OCI-M2 (cell line): ENCODE measurements at regions not wholly inside any gene's neighbourhood (a gene's known extent, or its start where the extent isn't known, plus 50 kb on each side); places are given as distances from the start of the nearest gene placed in this dataset.
"Not testable (repeated sequence)": the region's sequence is repeated elsewhere in the genome, so short reads cannot be mapped to it uniquely, and the experiment has no call there.

Experiments
- DNase-seq: peaks from one replicate; lab custom pipeline; 2025; ENCODE audit not compliant: unreplicated experiment; lab: John Stamatoyannopoulos, UW

DNA sequence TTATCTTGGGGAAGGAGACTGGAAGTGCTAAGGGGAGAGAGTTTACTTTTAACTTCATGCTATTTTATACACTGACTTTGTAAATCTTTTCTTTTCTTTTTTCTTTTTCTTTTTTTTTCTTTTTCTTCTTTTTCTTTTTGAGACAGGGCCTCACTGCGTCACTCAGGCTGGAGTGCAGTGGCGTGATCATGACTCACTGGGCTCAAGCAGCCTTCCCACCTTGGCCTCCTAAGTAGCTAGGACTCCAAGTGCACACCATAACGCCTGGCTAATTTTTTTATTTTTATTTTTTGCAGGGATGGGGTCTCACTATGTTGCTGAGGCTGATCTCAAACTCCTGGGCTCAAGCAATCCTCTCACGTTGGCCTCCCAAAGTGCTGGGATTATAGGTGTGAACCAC, 294.6 kb upstream of the PRICKLE1 start:
- no peak for DNase-seq

- no peak for DNase-seq
Measured at GRCh38 chr12:42873401-42873800, 283.9 kb upstream of the PRICKLE1 start.

GRCh38 chr12:42871816-42872215, 282.3 kb upstream of the PRICKLE1 start:
- no peak for DNase-seq

GRCh38 chr12:42868291-42868690, 278.7 kb upstream of the PRICKLE1 start:
- no peak for DNase-seq

- no peak for DNase-seq
Measured at GRCh38 chr12:42865282-42865681, 275.7 kb upstream of the PRICKLE1 start.

GRCh38 chr12:42862055-42862454, 272.5 kb upstream of the PRICKLE1 start:
- no peak for DNase-seq

DNA sequence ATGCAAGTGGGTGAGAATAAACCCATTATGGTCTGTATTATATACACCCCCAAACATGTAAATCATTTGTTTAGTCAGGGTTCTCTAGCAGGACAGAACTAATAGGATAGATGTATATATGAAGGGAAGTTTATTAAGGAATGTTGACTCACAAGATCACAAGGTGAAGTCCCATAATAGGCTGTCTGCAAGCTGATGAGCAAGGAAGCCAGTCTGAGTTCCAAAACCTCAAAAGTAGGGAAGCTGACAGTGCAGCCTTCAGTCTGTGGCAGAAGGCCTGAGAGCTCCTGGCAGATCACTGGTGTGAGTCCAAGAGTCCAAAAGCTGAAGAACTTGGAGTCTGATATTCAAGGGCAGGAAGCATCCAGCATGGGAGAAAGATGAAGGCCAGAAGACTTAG, 270.8 kb upstream of the PRICKLE1 start:
- DNase-seq = not testable (repeated sequence)

GRCh38 chr12:42859612-42860011, 270.1 kb upstream of the PRICKLE1 start:
- no peak for DNase-seq

DNA sequence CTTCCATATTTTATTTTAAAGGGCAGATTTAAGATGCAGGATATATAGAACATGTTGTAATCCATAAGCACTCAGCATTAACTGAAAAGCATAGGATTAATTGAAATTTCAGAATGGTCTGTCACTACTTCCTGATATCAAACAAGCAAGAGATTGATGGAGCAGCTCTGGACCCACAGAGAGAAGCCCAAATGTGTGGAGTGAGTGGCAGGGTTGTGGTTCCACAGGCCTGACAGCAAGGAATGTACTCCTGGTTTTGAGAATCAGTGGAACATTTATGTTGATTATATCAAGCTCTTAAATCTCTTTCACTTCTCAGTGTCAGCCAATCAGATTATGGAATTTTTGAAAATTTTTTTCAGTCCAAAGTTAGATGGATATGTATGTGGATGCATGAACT, 267.6 kb upstream of the PRICKLE1 start:
- DNase-seq = no peak

DNA sequence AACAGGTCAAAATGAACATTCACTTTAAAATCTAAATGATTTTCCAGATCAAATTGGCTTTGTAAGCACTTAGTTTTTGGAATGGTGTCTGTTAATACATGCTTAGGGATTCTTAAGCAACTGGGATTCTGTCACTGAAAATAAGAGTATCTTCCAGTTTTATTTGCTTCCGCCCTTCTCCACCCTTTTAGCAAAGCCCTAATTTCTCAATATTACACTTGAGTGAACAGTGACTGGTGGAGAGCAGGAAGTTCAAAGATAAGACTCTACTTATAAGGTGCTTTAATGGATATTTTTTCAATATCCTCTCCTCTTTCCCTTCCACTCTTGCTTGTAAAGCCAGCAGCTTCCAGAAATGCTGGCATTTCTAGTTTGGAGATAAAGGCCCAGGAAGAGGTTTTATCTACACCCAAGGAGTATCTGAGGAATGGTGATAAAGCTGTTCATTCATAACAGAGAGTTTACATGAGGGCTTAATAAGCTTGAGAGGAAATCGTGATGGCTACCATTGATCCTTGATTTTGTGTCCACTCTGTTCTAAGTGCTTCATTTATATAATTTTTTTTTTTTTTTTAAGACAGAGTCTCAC, 265.9 kb upstream of the PRICKLE1 start:
- no peak for DNase-seq

- no peak for DNase-seq
Measured at GRCh38 chr12:42854826-42855225, 265.3 kb upstream of the PRICKLE1 start.

DNA sequence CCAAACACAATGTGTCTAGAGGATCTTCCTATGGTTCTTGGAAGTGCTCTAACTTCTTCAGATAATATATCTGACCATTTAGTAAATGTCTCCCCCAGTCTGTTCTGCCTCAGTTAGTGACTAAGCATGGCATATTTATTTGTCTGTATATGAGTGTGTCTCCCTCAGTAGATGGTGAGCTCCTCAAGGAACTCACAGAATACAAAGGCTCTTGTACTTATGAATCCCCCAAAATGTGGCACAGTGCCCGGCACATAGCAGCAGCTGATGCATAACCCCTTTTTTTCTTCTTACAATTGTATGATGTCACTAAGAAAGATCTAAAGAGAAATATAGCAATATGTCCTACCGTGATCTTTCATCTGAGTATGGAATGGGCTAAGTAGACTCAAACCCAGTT, 264.7 kb upstream of the PRICKLE1 start:
- no peak for DNase-seq

GRCh38 chr12:42853370-42854140, 264.0 kb upstream of the PRICKLE1 start:
- DNase-seq = no peak

DNA sequence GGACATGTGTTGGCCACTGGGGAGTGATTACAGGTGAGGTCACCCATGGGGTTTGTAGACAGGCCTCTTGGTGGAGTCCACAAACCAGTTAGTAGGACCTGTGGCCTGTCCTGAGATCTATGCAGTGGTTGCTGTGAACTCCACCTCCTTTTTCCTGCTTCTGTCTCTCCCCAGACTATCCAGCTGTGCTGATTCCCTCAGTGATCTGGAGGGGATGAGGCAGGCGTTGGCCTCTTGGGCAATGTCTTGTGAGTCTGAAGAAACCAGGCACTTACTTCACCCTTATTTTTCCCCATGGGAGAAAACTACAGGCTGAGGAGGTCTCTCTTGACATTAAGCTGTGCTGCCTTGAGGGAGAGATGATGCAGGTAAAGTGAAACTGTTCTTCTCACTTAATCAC, 257.2 kb upstream of the PRICKLE1 start:
- DNase-seq = no peak

GRCh38 chr12:42834062-42834461, 244.5 kb upstream of the PRICKLE1 start:
- no peak for DNase-seq

DNA sequence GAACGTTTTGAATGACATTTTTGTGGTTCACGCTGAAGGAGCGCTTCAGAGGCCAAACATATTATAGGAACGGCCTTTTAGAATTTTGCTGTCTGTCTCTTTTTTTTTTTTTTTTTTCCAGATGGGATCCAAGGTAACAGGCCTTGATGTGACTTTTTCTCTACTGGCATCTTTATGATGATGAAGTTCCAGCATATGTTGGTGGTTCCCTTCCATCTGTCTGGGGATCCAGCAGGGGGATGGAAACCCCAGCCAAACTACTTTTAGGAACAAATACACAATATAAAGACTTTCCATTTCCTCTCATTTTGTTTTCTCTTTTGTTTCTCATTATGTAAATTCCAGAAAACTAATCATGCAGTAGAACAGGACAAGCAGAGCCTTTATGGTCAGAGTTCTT, 239.3 kb upstream of the PRICKLE1 start:
- no peak for DNase-seq

GRCh38 chr12:42824327-42824726, 234.8 kb upstream of the PRICKLE1 start:
- DNase-seq = no peak

- DNase-seq = no peak
Measured at GRCh38 chr12:42823679-42824078, 234.1 kb upstream of the PRICKLE1 start.

- DNase-seq = no peak
Measured at GRCh38 chr12:42819846-42820245, 230.3 kb upstream of the PRICKLE1 start.

- DNase-seq = no peak
Measured at GRCh38 chr12:42815068-42815467, 225.5 kb upstream of the PRICKLE1 start.

DNA sequence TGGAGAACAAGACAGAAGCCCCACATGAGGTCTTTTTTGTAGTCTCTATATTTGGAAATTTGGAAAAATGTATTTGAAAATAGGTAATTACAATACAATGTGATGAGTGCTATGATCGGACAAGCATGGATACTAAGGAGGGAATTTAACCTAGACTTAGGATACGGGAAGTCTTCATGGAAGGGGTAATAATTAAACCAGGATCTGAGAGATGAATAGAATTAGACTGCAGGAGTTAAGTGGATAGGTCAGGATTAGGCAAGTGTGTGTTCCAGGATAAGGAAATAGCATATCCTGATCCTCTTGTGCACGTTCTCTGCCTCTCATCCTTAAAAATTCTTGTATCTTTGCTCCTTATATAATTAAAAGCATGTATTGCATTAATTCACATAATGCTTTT, 223.3 kb upstream of the PRICKLE1 start:
- DNase-seq = no peak

GRCh38 chr12:42812086-42812485, 222.5 kb upstream of the PRICKLE1 start:
- no peak for DNase-seq

DNA sequence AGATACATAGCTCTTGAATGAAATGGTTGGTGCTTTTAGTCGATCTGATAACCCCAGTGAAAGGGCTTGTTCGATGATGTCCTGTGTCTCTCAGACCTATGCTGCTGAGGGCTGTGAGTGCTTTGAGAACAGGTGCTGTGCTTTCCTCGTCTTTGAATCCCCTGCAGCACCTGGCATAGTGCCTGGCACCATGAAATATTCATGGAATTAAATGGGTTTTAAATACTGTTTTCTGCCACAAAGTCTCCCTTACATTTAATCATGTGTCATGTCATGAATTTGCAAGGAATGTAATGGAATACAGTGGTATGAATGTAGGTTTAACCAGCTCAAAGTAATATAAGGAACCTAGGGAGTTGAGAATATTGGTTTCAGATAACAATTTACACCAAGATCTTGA, 220.5 kb upstream of the PRICKLE1 start:
- DNase-seq = no peak
